ENCODE measurements at regions not wholly inside any gene's neighbourhood (a gene's known extent, or its start where the extent isn't known, plus 50 kb on each side); places are given as distances from the start of the nearest gene placed in this dataset.

- Mint-ChIP-seq H3K27ac (ENCODE audit: unreplicated experiment) (no peak overlapping the region), H3K9me3 (ENCODE audit: unreplicated experiment) (no peaks in the 10 kb centered on the region), H3K36me3 (ENCODE audit: low read depth, unreplicated experiment) (no peaks in the 10 kb centered on the region), H3K27me3 (ENCODE audit: low read depth, unreplicated experiment) (no peaks in the 10 kb centered on the region), H3K4me3 (ENCODE audit: unreplicated experiment) (no peak overlapping the region), H3K4me1 (ENCODE audit: low read depth, unreplicated experiment) (peaks cover 24% of the 10 kb centered on the region)
- Histone ChIP-seq H3K27me3 (ENCODE audit: insufficient read depth, low read length) (no peaks in the 10 kb centered on the region), H3K36me3 (ENCODE audit: insufficient read depth, low read length) (no peaks in the 10 kb centered on the region), H3K9me3 (ENCODE audit: insufficient read depth, low read depth, low read length) (no peaks in the 10 kb centered on the region), H3K4me1 (ENCODE audit: insufficient read depth, low read length) (no peaks in the 10 kb centered on the region), H3K4me3 (ENCODE audit: insufficient read depth, low read depth, low read length) (no peak overlapping the region), H3K79me2 (ENCODE audit: insufficient read depth, low read length) (no peaks in the 10 kb centered on the region), H3K4me2 (ENCODE audit: low read length) (no peak overlapping the region), H2AFZ (ENCODE audit: low read depth, low read length) (no peak overlapping the region), H4K20me1 (ENCODE audit: insufficient read depth, low read length) (no peaks in the 10 kb centered on the region), H3K9ac (ENCODE audit: low read length) (no peak overlapping the region), H3K27ac (ENCODE audit: low read depth, low read length) (no peak overlapping the region)
- FAIRE-seq (no peak), DNase-seq (ENCODE audit: low read depth) (peak; percentile 12)
- no peak for TF ChIP-seq EZH2 (IDR thresholded peaks at IDR 0.05; ENCODE audit: insufficient read depth, low read length)
- no peak for TF ChIP-seq CTCF (IDR thresholded peaks at IDR 0.05; ENCODE audit: insufficient read depth, low read depth, low read length)
Measured at GRCh38 chr1:96072021-96072420, 649.6 kb upstream of the PTBP2 start.

GRCh38 chr1:96073100-96073499 is 648.5 kb upstream of the PTBP2 start:
- H3K4me1 ChIP-seq (ENCODE audit: insufficient read depth, low read length), result no peaks in the 10 kb centered on the region
- no peak for FAIRE-seq

More at GRCh38 chr1:96073100-96073499, 648.5 kb upstream of the PTBP2 start:
- H3K79me2 ChIP-seq (ENCODE audit: insufficient read depth, low read length), result no peaks in the 10 kb centered on the region
- H3K4me3 Mint-ChIP-seq (ENCODE audit: unreplicated experiment), result no peak overlapping the region
- peaks cover 24% of the 10 kb centered on the region for H3K4me1 Mint-ChIP-seq (ENCODE audit: low read depth, unreplicated experiment)
- H3K9me3 ChIP-seq (ENCODE audit: insufficient read depth, low read depth, low read length), result no peaks in the 10 kb centered on the region
- no peak for DNase-seq (ENCODE audit: low read depth)
- H2AFZ ChIP-seq (ENCODE audit: low read depth, low read length), result no peak overlapping the region
- no peak overlapping the region for H3K9ac ChIP-seq (ENCODE audit: low read length)
- H3K27me3 ChIP-seq (ENCODE audit: insufficient read depth, low read length), result no peaks in the 10 kb centered on the region
- H3K4me2 ChIP-seq (ENCODE audit: low read length), result no peak overlapping the region
- no peaks in the 10 kb centered on the region for H4K20me1 ChIP-seq (ENCODE audit: insufficient read depth, low read length)
- H3K36me3 ChIP-seq (ENCODE audit: insufficient read depth, low read length), result no peaks in the 10 kb centered on the region
- TF ChIP-seq CTCF (IDR thresholded peaks at IDR 0.05; ENCODE audit: insufficient read depth, low read depth, low read length) (no peak), EZH2 (IDR thresholded peaks at IDR 0.05; ENCODE audit: insufficient read depth, low read length) (no peak)
- H3K36me3 Mint-ChIP-seq (ENCODE audit: low read depth, unreplicated experiment), result no peaks in the 10 kb centered on the region
- H3K9me3 Mint-ChIP-seq (ENCODE audit: unreplicated experiment), result no peaks in the 10 kb centered on the region
- no peak overlapping the region for H3K4me3 ChIP-seq (ENCODE audit: insufficient read depth, low read depth, low read length)
- no peaks in the 10 kb centered on the region for H3K27me3 Mint-ChIP-seq (ENCODE audit: low read depth, unreplicated experiment)
- no peak overlapping the region for H3K27ac Mint-ChIP-seq (ENCODE audit: unreplicated experiment)
- no peak overlapping the region for H3K27ac ChIP-seq (ENCODE audit: low read depth, low read length)

Data from astrocyte (in vitro differentiated cells and primary cell).